Thyroid gland (tissue), 4 donors: ENCODE measurements at regions not wholly inside any gene's neighbourhood (a gene's known extent, or its start where the extent isn't known, plus 50 kb on each side); places are given as distances from the start of the nearest gene placed in this dataset.

Source experiments
- DNase-seq, 2 donors: peaks; one replicate each; pipeline ENCODE4 v3.0.0-alpha.2; 2019
- H3K27ac ChIP-seq, 3 donors: fragments of 200-600 bp; sonication (generic); 1 replicate in 2 of 3; 2 replicates in 1 of 3; pipeline ENCODE4 v1.5.1; 2016 to 2019; ENCODE audit warnings: mild to moderate bottlenecking in 1 of 3, moderate library complexity in 1 of 3
- H3K27me3 ChIP-seq: fragments of 200-600 bp; sonication (generic); one replicate; pipeline ENCODE4 v1.5.1; 2019
- H3K36me3 ChIP-seq, 2 donors: fragments of 200-600 bp; sonication (generic); one replicate each; pipeline ENCODE4 v1.5.1; 2016 to 2019
- H3K4me1 ChIP-seq, 2 donors: fragments of 200-600 bp; sonication (generic); one replicate each; pipeline ENCODE4 v1.5.1; 2017 to 2019
- H3K4me3 ChIP-seq, 3 donors: fragments of 200-600 bp; sonication (generic); replicated peaks in 1 of 3; 1 replicate in 2 of 3; 2 replicates in 1 of 3; pipeline ENCODE4 v1.5.1; 2016; ENCODE audit warnings: mild to moderate bottlenecking in 1 of 3
- H3K9me3 ChIP-seq: fragments of 200-600 bp; sonication (generic); one replicate; pipeline ENCODE4 v1.5.1; 2017
- CTCF ChIP-seq, 6 experiments: fragments of 200-600 bp in 3 of 6; fragments of 450-650 bp in 3 of 6; sonication (generic) in 3 of 6; IDR thresholded peaks; one replicate each; pipeline ENCODE4 v1.5.1; 2016 to 2019; ENCODE audit warnings: antibody characterized with exemption in 6 of 6, mild to moderate bottlenecking in 2 of 6, inconsistent platforms in 1 of 6, moderate library complexity in 1 of 6
- POLR2A ChIP-seq, 2 donors: fragments of 450-650 bp; IDR thresholded peaks; one replicate each; pipeline ENCODE4 v1.6.1; 2017; ENCODE audit warnings: antibody characterized with exemption in 2 of 2, mild to moderate bottlenecking in 2 of 2, moderate library complexity in 1 of 2
- WGBS, 2 donors: methylation state at CpG; one replicate each; pipeline ENCODE4 v1.1.5; 2017; 5-methylcytosine and 5-hydroxymethylcytosine counted together
- intact Hi-C: fragments of 100-400 bp; cut with DNase I; formaldehyde crosslinking; loops from one replicate; pipeline ENCODE4 v1.15.1; 2023

- Histone ChIP-seq H3K4me3 (no peak overlapping the region), H3K36me3 (no peaks in the 10 kb centered on the region), H3K27ac (no peak overlapping the region), H3K27me3 (no peaks in the 10 kb centered on the region), H3K9me3 (no peaks in the 10 kb centered on the region), H3K4me1 (no peaks in the 10 kb centered on the region)
- 91 to 93% methylated on average over 1 of the region's 1 CpG for WGBS, 2 donors
- no peak for TF ChIP-seq POLR2A (IDR thresholded peaks at IDR 0.05)
- no peak for TF ChIP-seq CTCF (IDR thresholded peaks at IDR 0.05)
- intact Hi-C loops = no loop called here
- no peak for DNase-seq
Measured at GRCh38 chr11:80010536-80010935, 569.7 kb upstream of the TENM4 start.

GRCh38 chr11:80009081-80009480, 568.3 kb upstream of the TENM4 start:
- H3K9me3 ChIP-seq = no peaks in the 10 kb centered on the region
- no peak for DNase-seq
- TF ChIP-seq POLR2A (IDR thresholded peaks at IDR 0.05) (no peak), CTCF (IDR thresholded peaks at IDR 0.05) (no peak)
- H3K27me3 ChIP-seq = no peaks in the 10 kb centered on the region
- WGBS, 2 donors = 92 to 93% methylated on average over 3 of the region's 3 CpGs
- H3K4me3 ChIP-seq = no peak overlapping the region
- H3K27ac ChIP-seq = no peak overlapping the region
- H3K4me1 ChIP-seq = no peaks in the 10 kb centered on the region
- intact Hi-C loops = no loop called here
- no peaks in the 10 kb centered on the region for H3K36me3 ChIP-seq

GRCh38 chr11:80007616-80008015, 566.8 kb upstream of the TENM4 start:
- H3K9me3 ChIP-seq = no peaks in the 10 kb centered on the region
- no peaks in the 10 kb centered on the region for H3K4me1 ChIP-seq
- no peaks in the 10 kb centered on the region for H3K36me3 ChIP-seq
- no peaks in the 10 kb centered on the region for H3K27me3 ChIP-seq
- TF ChIP-seq POLR2A (IDR thresholded peaks at IDR 0.05) (no peak), CTCF (IDR thresholded peaks at IDR 0.05) (no peak)
- DNase-seq = no peak
- no peak overlapping the region for H3K27ac ChIP-seq
- H3K4me3 ChIP-seq = no peak overlapping the region
- intact Hi-C loops = no loop called here
- 31 to 58% methylated on average over 6 of the region's 6 CpGs for WGBS, 2 donors

GRCh38 chr11:79990141-79990540, 549.3 kb upstream of the TENM4 start:
- H3K27ac ChIP-seq = no peak overlapping the region
- H3K9me3 ChIP-seq = no peaks in the 10 kb centered on the region
- 70 to 82% methylated on average over 3 of the region's 3 CpGs for WGBS, 2 donors
- no peaks in the 10 kb centered on the region for H3K27me3 ChIP-seq
- DNase-seq = no peak
- no peak overlapping the region for H3K4me3 ChIP-seq
- TF ChIP-seq CTCF (IDR thresholded peaks at IDR 0.05) (no peak), POLR2A (IDR thresholded peaks at IDR 0.05) (no peak)
- H3K4me1 ChIP-seq = no peaks in the 10 kb centered on the region
- H3K36me3 ChIP-seq = no peaks in the 10 kb centered on the region
- intact Hi-C loops = no loop called here

- Histone ChIP-seq H3K4me3 (no peak overlapping the region), H3K9me3 (no peaks in the 10 kb centered on the region), H3K4me1 (no peaks in the 10 kb centered on the region), H3K27ac (no peak overlapping the region), H3K27me3 (no peaks in the 10 kb centered on the region), H3K36me3 (no peaks in the 10 kb centered on the region)
- intact Hi-C loops = no loop called here
- no peak for DNase-seq
- 92 to 94% methylated on average over 4 of the region's 4 CpGs for whole genome bisulfite sequencing, 2 donors
- TF ChIP-seq POLR2A (IDR thresholded peaks at IDR 0.05) (no peak), CTCF (IDR thresholded peaks at IDR 0.05) (no peak)
Measured at GRCh38 chr11:79982185-79982584, 541.4 kb upstream of the TENM4 start.
